ENCODE measurements at regions not wholly inside any gene's neighbourhood (a gene's known extent, or its start where the extent isn't known, plus 50 kb on each side); places are given as distances from the start of the nearest gene placed in this dataset.

- TF ChIP-seq CTCF (IDR thresholded peaks at IDR 0.05; ENCODE audit: extremely low read depth in 1 of 2, insufficient read depth in 1 of 2, low read depth in 1 of 2, low read length in 2 of 2), result no peak
- TF ChIP-seq JUN (IDR thresholded peaks at IDR 0.05; ENCODE audit: borderline replicate concordance, insufficient read depth, insufficient read length, low read depth), result no peak
- TF ChIP-seq POLR2AphosphoS5 (IDR thresholded peaks at IDR 0.05; ENCODE audit: insufficient read depth, low read depth, low read length), result no peak
- TF ChIP-seq EZH2 (IDR thresholded peaks at IDR 0.05; ENCODE audit: borderline replicate concordance, low read depth, low read length, severe bottlenecking), result no peak
- TF ChIP-seq POLR2A (IDR thresholded peaks at IDR 0.05; ENCODE audit: low read depth, low read length), result no peak
- TF ChIP-seq, protein P1, sequence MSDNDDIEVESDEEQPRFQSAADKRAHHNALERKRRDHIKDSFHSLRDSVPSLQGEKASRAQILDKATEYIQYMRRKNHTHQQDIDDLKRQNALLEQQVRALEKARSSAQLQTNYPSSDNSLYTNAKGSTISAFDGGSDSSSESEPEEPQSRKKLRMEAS (IDR thresholded peaks at IDR 0.05; ENCODE audit: insufficient read depth, insufficient read length), result no peak
- TF ChIP-seq MYC (IDR thresholded peaks at IDR 0.05; ENCODE audit: low read depth, low read length), result no peak
These were observed 1442.0 kb downstream of the AACS start for GRCh38 chr12:126507231-126507630.

Measured in endothelial cell of umbilical vein (primary cell).